Esophagus squamous epithelium (tissue), 5 donors: ENCODE measurements at regions not wholly inside any gene's neighbourhood (a gene's known extent, or its start where the extent isn't known, plus 50 kb on each side); places are given as distances from the start of the nearest gene placed in this dataset.

Experiments
- DNase-seq: peaks from one replicate; lab custom pipeline; 2025; lab: John Stamatoyannopoulos, UW
- H3K27ac ChIP-seq, 4 donors: fragments of 200-600 bp; sonication (generic); one replicate each; pipeline ENCODE4 v1.5.1; 2016 to 2019; ENCODE audit warnings: mild to moderate bottlenecking in 1 of 4
- H3K27me3 ChIP-seq, 4 donors: fragments of 200-600 bp; sonication (generic); 1 replicate in 3 of 4; 2 replicates in 1 of 4; pipeline versions ENCODE4 v1.5.1 to v1.6.0; 2017 to 2021; ENCODE audit warnings: antibody characterized with exemption in 1 of 4
- H3K36me3 ChIP-seq, 3 donors: fragments of 200-600 bp; sonication (generic); one replicate each; pipeline ENCODE4 v1.5.1; 2016 to 2019
- H3K4me1 ChIP-seq, 3 donors: fragments of 200-600 bp; sonication (generic); one replicate each; pipeline ENCODE4 v1.5.1; 2017 to 2019
- H3K4me3 ChIP-seq, 4 donors: fragments of 200-600 bp; sonication (generic); 1 replicate in 3 of 4; 2 replicates in 1 of 4; pipeline ENCODE4 v1.5.1; 2016 to 2019; ENCODE audit warnings: mild to moderate bottlenecking in 2 of 4, moderate library complexity in 1 of 4
- H3K9me3 ChIP-seq, 3 donors: fragments of 200-600 bp; sonication (generic); one replicate each; pipeline ENCODE4 v1.5.1; 2016 to 2019
- CTCF ChIP-seq, 6 experiments: fragments of 450-650 bp in 4 of 6; fragments of 200-600 bp in 2 of 6; sonication (generic) in 2 of 6; IDR thresholded peaks; one replicate each; pipeline ENCODE4 v1.5.1; 2016 to 2019; ENCODE audit warnings: antibody characterized with exemption in 6 of 6, mild to moderate bottlenecking in 4 of 6, moderate library complexity in 4 of 6
- POLR2A ChIP-seq, 4 donors: fragments of 450-650 bp; IDR thresholded peaks; one replicate each; pipeline ENCODE4 v1.6.1; 2017; ENCODE audit warnings: antibody characterized with exemption in 4 of 4, mild to moderate bottlenecking in 4 of 4, moderate library complexity in 3 of 4
- WGBS, 2 donors: methylation state at CpG; one replicate each; pipeline ENCODE4 v1.1.5; 2018; 5-methylcytosine and 5-hydroxymethylcytosine counted together
- intact Hi-C: fragments of 100-400 bp; cut with DNase I; formaldehyde crosslinking; loops from one replicate; pipeline ENCODE4 v1.15.0; 2022
- donor health status: DM: yes; HTN: yes; CAD: no.

GRCh38 chr21:20730441-20730840, 267.8 kb upstream of the NCAM2 start:
- WGBS, 2 donors: 53 to 65% methylated on average over 6 of the region's 6 CpGs
- peaks cover 0 to 15% (median 0%) of the 10 kb centered on the region in 3 donors for H3K9me3 ChIP-seq
- DNase-seq: no peak
- H3K27me3 ChIP-seq: no peaks in the 10 kb centered on the region
- intact Hi-C loops: no loop called here
- no peak for TF ChIP-seq POLR2A (IDR thresholded peaks at IDR 0.05)
- TF ChIP-seq CTCF (IDR thresholded peaks at IDR 0.05): no peak
- H3K4me3 ChIP-seq: no peak overlapping the region
- H3K4me1 ChIP-seq: no peaks in the 10 kb centered on the region
- H3K27ac ChIP-seq: no peak overlapping the region
- no peaks in the 10 kb centered on the region for H3K36me3 ChIP-seq

- Histone ChIP-seq H3K9me3 (peaks cover 0 to 27% (median 0%) of the 10 kb centered on the region in 3 donors), H3K36me3 (no peaks in the 10 kb centered on the region), H3K4me1 (no peaks in the 10 kb centered on the region), H3K27me3 (no peaks in the 10 kb centered on the region), H3K27ac (no peak overlapping the region), H3K4me3 (no peak overlapping the region)
- DNase-seq: no peak
- intact Hi-C loops: no loop called here
- WGBS, 2 donors: 46 to 69% methylated on average over 1 of the region's 1 CpG
- TF ChIP-seq CTCF (IDR thresholded peaks at IDR 0.05) (no peak), POLR2A (IDR thresholded peaks at IDR 0.05) (no peak)
Observed at GRCh38 chr21:20735257-20735656, 263.0 kb upstream of the NCAM2 start.

- no peak overlapping the region for H3K27ac ChIP-seq
- H3K27me3 ChIP-seq: no peaks in the 10 kb centered on the region
- no peak overlapping the region for H3K4me3 ChIP-seq
- TF ChIP-seq POLR2A (IDR thresholded peaks at IDR 0.05): no peak
- TF ChIP-seq CTCF (IDR thresholded peaks at IDR 0.05): no peak
- no peaks in the 10 kb centered on the region for H3K36me3 ChIP-seq
- no peaks in the 10 kb centered on the region for H3K4me1 ChIP-seq
- no peak for DNase-seq
- intact Hi-C loops: no loop called here
- peaks cover 0 to 27% (median 0%) of the 10 kb centered on the region in 3 donors for H3K9me3 ChIP-seq
Observed at GRCh38 chr21:20737227-20737913, 260.8 kb upstream of the NCAM2 start.

GRCh38 chr21:20739421-20739820, 258.8 kb upstream of the NCAM2 start:
- no peak for TF ChIP-seq POLR2A (IDR thresholded peaks at IDR 0.05)
- no peaks in the 10 kb centered on the region for H3K4me1 ChIP-seq
- no peak overlapping the region for H3K27ac ChIP-seq
- 66 to 76% methylated on average over 5 of the region's 5 CpGs for WGBS, 2 donors
- H3K36me3 ChIP-seq: no peaks in the 10 kb centered on the region
- no peak for DNase-seq
- H3K4me3 ChIP-seq: no peak overlapping the region
- peaks cover 0 to 16% (median 0%) of the 10 kb centered on the region in 3 donors for H3K9me3 ChIP-seq
- intact Hi-C loops: no loop called here
- no peaks in the 10 kb centered on the region for H3K27me3 ChIP-seq

GRCh38 chr21:20741445-20741844, 256.8 kb upstream of the NCAM2 start:
- WGBS, 2 donors: 63 to 71% methylated on average over 6 of the region's 6 CpGs
- intact Hi-C loops: no loop called here
- H3K27me3 ChIP-seq: no peaks in the 10 kb centered on the region
- TF ChIP-seq POLR2A (IDR thresholded peaks at IDR 0.05): no peak
- TF ChIP-seq CTCF (IDR thresholded peaks at IDR 0.05): no peak
- DNase-seq: no peak
- H3K36me3 ChIP-seq: no peaks in the 10 kb centered on the region
- no peaks in the 10 kb centered on the region for H3K4me1 ChIP-seq
- no peak overlapping the region for H3K27ac ChIP-seq
- no peak overlapping the region for H3K4me3 ChIP-seq
- H3K9me3 ChIP-seq: peaks cover 0 to 16% (median 0%) of the 10 kb centered on the region in 3 donors
